Upper lobe of left lung (tissue), 6 donors: ENCODE measurements at regions not wholly inside any gene's neighbourhood (a gene's known extent, or its start where the extent isn't known, plus 50 kb on each side); places are given as distances from the start of the nearest gene placed in this dataset.

Source experiments
- ATAC-seq, 2 donors: fragments of 200-7000 bp; cut with Tn5 transposase; one replicate each; pipeline ENCODE4 v1.9.1; 2022; ENCODE audit warnings: mild to moderate bottlenecking in 2 of 2, moderate library complexity in 2 of 2; ENCODE audit not compliant: low FRiP score in 2 of 2
- DNase-seq, 2 donors: peaks; one replicate each; pipeline ENCODE4 v3.0.0-alpha.2; 2019 to 2020
- H3K27ac ChIP-seq, 4 donors: fragments of 200-600 bp; sonication (generic); one replicate each; pipeline ENCODE4 v1.5.1; 2016 to 2019
- H3K27me3 ChIP-seq, 4 donors: fragments of 200-600 bp; sonication (generic); one replicate each; pipeline ENCODE4 v1.5.1; 2017 to 2019
- H3K36me3 ChIP-seq, 4 donors: fragments of 200-600 bp; sonication (generic); one replicate each; pipeline ENCODE4 v1.5.1; 2016 to 2019
- H3K4me1 ChIP-seq, 4 donors: fragments of 200-600 bp; sonication (generic); one replicate each; pipeline ENCODE4 v1.5.1; 2018 to 2019
- H3K4me3 ChIP-seq, 4 donors: fragments of 200-600 bp; sonication (generic); one replicate each; pipeline ENCODE4 v1.5.1; 2017 to 2019; ENCODE audit warnings: mild to moderate bottlenecking in 2 of 4, moderate library complexity in 1 of 4
- H3K9me3 ChIP-seq, 4 donors: fragments of 200-600 bp; sonication (generic); one replicate each; pipeline ENCODE4 v1.5.1; 2018 to 2019
- CTCF ChIP-seq, 6 experiments: fragments of 450-650 bp in 4 of 6; fragments of 200-600 bp in 2 of 6; sonication (generic) in 2 of 6; IDR thresholded peaks; one replicate each; pipeline ENCODE4 v1.5.1; 2016 to 2019; ENCODE audit warnings: antibody characterized with exemption in 6 of 6
- EP300 ChIP-seq, 4 donors: sonication (generic); formaldehyde crosslinking; IDR thresholded peaks; one replicate each; pipeline ENCODE4 v1.5.1; 2017; ENCODE audit warnings: antibody characterized with exemption in 4 of 4, control low read depth in 2 of 4
- POLR2A ChIP-seq, 4 donors: fragments of 450-650 bp; IDR thresholded peaks; one replicate each; pipeline ENCODE4 v1.5.1; 2016 to 2017; ENCODE audit warnings: antibody characterized with exemption in 4 of 4, mild to moderate bottlenecking in 2 of 4
- POLR2AphosphoS5 ChIP-seq, 2 donors: sonication (generic); formaldehyde crosslinking; IDR thresholded peaks; one replicate each; pipeline ENCODE4 v1.5.1; 2017; ENCODE audit warnings: antibody characterized with exemption in 2 of 2
- WGBS, 2 donors: methylation state at CpG; one replicate each; pipeline ENCODE4 v1.1.5; 2017 to 2018; 5-methylcytosine and 5-hydroxymethylcytosine counted together
- donor health status: DM: no; HTN: no; CAD: no; lungs with moderate emphysema.
- donor health status: DM: no; HTN: yes; CAD: no; lungs with severe emphysema.

GRCh38 chr4:84100071-84100470 is 399.0 kb downstream of the NKX6-1 start:
- Histone ChIP-seq H3K4me1 (no peaks in the 10 kb centered on the region), H3K9me3 (no peaks in the 10 kb centered on the region), H3K27ac (no peak overlapping the region), H3K27me3 (no peaks in the 10 kb centered on the region), H3K4me3 (no peak overlapping the region), H3K36me3 (no peaks in the 10 kb centered on the region)
- ATAC-seq (no peak), DNase-seq (no peak)
- TF ChIP-seq POLR2AphosphoS5 (IDR thresholded peaks at IDR 0.05) (no peak), POLR2A (IDR thresholded peaks at IDR 0.05) (no peak), CTCF (IDR thresholded peaks at IDR 0.05) (no peak), EP300 (IDR thresholded peaks at IDR 0.05) (no peak)
- 46 to 54% methylated on average over 4 of the region's 4 CpGs for WGBS, 2 donors

- 20 to 31% methylated on average over 2 of the region's 2 CpGs for WGBS, 2 donors
- DNase-seq (no peak), ATAC-seq (no peak)
- no peaks in the 10 kb centered on the region for H3K4me1 ChIP-seq
- H3K27ac ChIP-seq: no peak overlapping the region
- no peaks in the 10 kb centered on the region for H3K36me3 ChIP-seq
- no peak for TF ChIP-seq POLR2A (IDR thresholded peaks at IDR 0.05)
- no peak for TF ChIP-seq POLR2AphosphoS5 (IDR thresholded peaks at IDR 0.05)
- TF ChIP-seq CTCF (IDR thresholded peaks at IDR 0.05): no peak
- no peak for TF ChIP-seq EP300 (IDR thresholded peaks at IDR 0.05)
- H3K9me3 ChIP-seq: no peaks in the 10 kb centered on the region
- no peak overlapping the region for H3K4me3 ChIP-seq
- no peaks in the 10 kb centered on the region for H3K27me3 ChIP-seq
These were observed 399.5 kb downstream of the NKX6-1 start for GRCh38 chr4:84099599-84099998.

- ATAC-seq (no peak), DNase-seq (no peak)
- H3K36me3 ChIP-seq: no peaks in the 10 kb centered on the region
- H3K27ac ChIP-seq: no peak overlapping the region
- no peaks in the 10 kb centered on the region for H3K4me1 ChIP-seq
- H3K4me3 ChIP-seq: no peak overlapping the region
- no peak for TF ChIP-seq POLR2AphosphoS5 (IDR thresholded peaks at IDR 0.05)
- TF ChIP-seq EP300 (IDR thresholded peaks at IDR 0.05): no peak
- TF ChIP-seq POLR2A (IDR thresholded peaks at IDR 0.05): no peak
- no peak for TF ChIP-seq CTCF (IDR thresholded peaks at IDR 0.05)
- H3K9me3 ChIP-seq: peaks cover 0 to 3% (median 0%) of the 10 kb centered on the region in 4 donors
- H3K27me3 ChIP-seq: no peaks in the 10 kb centered on the region
- WGBS, 2 donors: 64 to 81% methylated on average over 2 of the region's 2 CpGs
These were observed 407.8 kb downstream of the NKX6-1 start for GRCh38 chr4:84091266-84091665.

- no peaks in the 10 kb centered on the region for H3K4me1 ChIP-seq
- DNase-seq: no peak
- peaks cover 0 to 3% (median 0%) of the 10 kb centered on the region in 4 donors for H3K9me3 ChIP-seq
- 57 to 65% methylated on average over 5 of the region's 5 CpGs for WGBS, 2 donors
- H3K4me3 ChIP-seq: no peak overlapping the region
- H3K36me3 ChIP-seq: no peaks in the 10 kb centered on the region
- ATAC-seq: no peak
- no peaks in the 10 kb centered on the region for H3K27me3 ChIP-seq
- TF ChIP-seq CTCF (IDR thresholded peaks at IDR 0.05) (no peak), POLR2AphosphoS5 (IDR thresholded peaks at IDR 0.05) (no peak), POLR2A (IDR thresholded peaks at IDR 0.05) (no peak), EP300 (IDR thresholded peaks at IDR 0.05) (no peak)
- H3K27ac ChIP-seq: no peak overlapping the region
These were observed 409.2 kb downstream of the NKX6-1 start for GRCh38 chr4:84089652-84090437.

GRCh38 chr4:84085986-84086385 is 413.1 kb downstream of the NKX6-1 start:
- DNase-seq (no peak), ATAC-seq (no peak)
- WGBS, 2 donors: 86 to 87% methylated on average over 4 of the region's 4 CpGs
- no peaks in the 10 kb centered on the region for H3K27me3 ChIP-seq
- TF ChIP-seq POLR2AphosphoS5 (IDR thresholded peaks at IDR 0.05) (no peak), POLR2A (IDR thresholded peaks at IDR 0.05) (no peak), CTCF (IDR thresholded peaks at IDR 0.05) (no peak), EP300 (IDR thresholded peaks at IDR 0.05) (no peak)
- no peak overlapping the region for H3K4me3 ChIP-seq
- no peaks in the 10 kb centered on the region for H3K4me1 ChIP-seq
- H3K9me3 ChIP-seq: peaks cover 0 to 3% (median 0%) of the 10 kb centered on the region in 4 donors
- H3K27ac ChIP-seq: no peak overlapping the region
- H3K36me3 ChIP-seq: no peaks in the 10 kb centered on the region
